OCI-LY3 (cell line): ENCODE measurements at regions not wholly inside any gene's neighbourhood (a gene's known extent, or its start where the extent isn't known, plus 50 kb on each side); places are given as distances from the start of the nearest gene placed in this dataset.

Source experiments
- H2AFZ ChIP-seq: fragments of 200-600, 300-600 bp; shearing (Covaris generic); 2 replicates; pipeline ENCODE4 v1.6.0; 2014; ENCODE audit warnings: antibody characterized with exemption, low read depth, low read length
- H3K27ac ChIP-seq: fragments of 200-600, 300-600 bp; sonication (generic); 2 replicates; pipeline ENCODE4 v1.5.1; 2014; ENCODE audit warnings: mild to moderate bottlenecking, low read length, moderate library complexity, mixed read lengths
- H3K27me3 ChIP-seq: fragments of 200-600, 300-600 bp; sonication (generic); 2 replicates; pipeline ENCODE4 v1.6.1; 2014; ENCODE audit warnings: low read depth, low read length, mixed read lengths
- H3K36me3 ChIP-seq: fragments of 200-600, 300-600 bp; sonication (generic); replicated peaks from 2 replicates; pipeline ENCODE3; 2014; ENCODE audit warnings: low read depth, low read length, mixed read lengths
- H3K4me1 ChIP-seq: fragments of 300-600, 200-600 bp; sonication (generic); 2 replicates; pipeline ENCODE4 v1.6.1; 2014; ENCODE audit warnings: low read length, mixed read lengths
- H3K4me2 ChIP-seq: fragments of 200-600, 300-600 bp; sonication (generic); 2 replicates; pipeline ENCODE4 v1.6.1; 2014; ENCODE audit warnings: low read length, mixed read lengths
- H3K4me3 ChIP-seq: fragments of 300-600, 200-600 bp; sonication (generic); 2 replicates; pipeline ENCODE4 v1.5.1; 2014; ENCODE audit warnings: antibody characterized with exemption, mild to moderate bottlenecking, low read length, moderate library complexity
- H3K79me2 ChIP-seq: fragments of 300-600, 200-600 bp; shearing (Covaris generic); 2 replicates; pipeline ENCODE4 v1.6.1; 2014; ENCODE audit warnings: mild to moderate bottlenecking, low read length, mixed read lengths
- H3K9ac ChIP-seq: fragments of 300-600, 200-600 bp; shearing (Covaris generic); 2 replicates; pipeline ENCODE4 v1.6.0; 2014; ENCODE audit warnings: mild to moderate bottlenecking, low read length, moderate library complexity
- H3K9me3 ChIP-seq: fragments of 200-600, 300-600 bp; shearing (Covaris generic); 2 replicates; pipeline ENCODE4 v1.6.1; 2014; ENCODE audit warnings: low read length, mixed read lengths; ENCODE audit not compliant: insufficient read depth
- H4K20me1 ChIP-seq: fragments of 200-600, 300-600 bp; sonication (generic); 2 replicates; pipeline ENCODE4 v1.6.1; 2016; ENCODE audit warnings: low read length, mixed read lengths; ENCODE audit not compliant: insufficient read depth
- EZH2phosphoT487 ChIP-seq: fragments of 200-600 bp; shearing (Covaris generic); IDR thresholded peaks from 2 replicates; pipeline ENCODE4 v1.6.1; 2018; ENCODE audit warnings: antibody characterized with exemption, mixed run types, low read depth
- TF ChIP-seq, protein P1 (sequence below): fragments of 200-600, 300-600 bp; sonication (generic); IDR thresholded peaks from 2 replicates; pipeline ENCODE4 v1.5.1; 2014; ENCODE audit warnings: antibody characterized with exemption, low read length, low read depth

DNA sequence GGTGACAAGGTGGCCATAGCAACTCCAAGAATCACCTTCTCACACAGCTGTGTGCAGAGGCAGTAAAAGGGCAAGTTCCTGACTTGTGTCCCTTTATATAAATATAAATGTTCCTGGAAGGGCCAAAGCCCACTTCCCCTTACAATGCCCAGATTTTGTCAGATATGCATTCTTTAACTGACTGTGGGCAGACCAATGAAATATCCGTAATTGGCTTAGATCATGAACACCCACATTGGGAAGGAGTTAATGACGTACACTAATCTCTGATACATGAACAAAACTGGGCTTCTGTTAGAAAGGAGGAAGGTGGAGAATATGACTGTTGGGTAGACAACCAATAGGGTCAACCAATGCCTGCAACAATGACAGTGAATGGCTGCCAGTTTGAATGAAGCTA is 397.2 kb upstream of the CLINT1 start:
- TF ChIP-seq, protein P1, sequence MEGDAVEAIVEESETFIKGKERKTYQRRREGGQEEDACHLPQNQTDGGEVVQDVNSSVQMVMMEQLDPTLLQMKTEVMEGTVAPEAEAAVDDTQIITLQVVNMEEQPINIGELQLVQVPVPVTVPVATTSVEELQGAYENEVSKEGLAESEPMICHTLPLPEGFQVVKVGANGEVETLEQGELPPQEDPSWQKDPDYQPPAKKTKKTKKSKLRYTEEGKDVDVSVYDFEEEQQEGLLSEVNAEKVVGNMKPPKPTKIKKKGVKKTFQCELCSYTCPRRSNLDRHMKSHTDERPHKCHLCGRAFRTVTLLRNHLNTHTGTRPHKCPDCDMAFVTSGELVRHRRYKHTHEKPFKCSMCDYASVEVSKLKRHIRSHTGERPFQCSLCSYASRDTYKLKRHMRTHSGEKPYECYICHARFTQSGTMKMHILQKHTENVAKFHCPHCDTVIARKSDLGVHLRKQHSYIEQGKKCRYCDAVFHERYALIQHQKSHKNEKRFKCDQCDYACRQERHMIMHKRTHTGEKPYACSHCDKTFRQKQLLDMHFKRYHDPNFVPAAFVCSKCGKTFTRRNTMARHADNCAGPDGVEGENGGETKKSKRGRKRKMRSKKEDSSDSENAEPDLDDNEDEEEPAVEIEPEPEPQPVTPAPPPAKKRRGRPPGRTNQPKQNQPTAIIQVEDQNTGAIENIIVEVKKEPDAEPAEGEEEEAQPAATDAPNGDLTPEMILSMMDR = no peak
- TF ChIP-seq EZH2phosphoT487 = no peak
- no peaks in the 10 kb centered on the region for H3K9me3 ChIP-seq
- no peak overlapping the region for H3K4me3 ChIP-seq
- no peak overlapping the region for H3K9ac ChIP-seq
- no peak overlapping the region for H2AFZ ChIP-seq
- H3K79me2 ChIP-seq = no peaks in the 10 kb centered on the region
- H4K20me1 ChIP-seq = no peaks in the 10 kb centered on the region
- no peaks in the 10 kb centered on the region for H3K27me3 ChIP-seq
- no peak overlapping the region for H3K27ac ChIP-seq
- H3K36me3 ChIP-seq = no peaks in the 10 kb centered on the region
- H3K4me2 ChIP-seq = peak overlapping the region; percentile 26
- peaks cover 16% of the 10 kb centered on the region for H3K4me1 ChIP-seq

DNA sequence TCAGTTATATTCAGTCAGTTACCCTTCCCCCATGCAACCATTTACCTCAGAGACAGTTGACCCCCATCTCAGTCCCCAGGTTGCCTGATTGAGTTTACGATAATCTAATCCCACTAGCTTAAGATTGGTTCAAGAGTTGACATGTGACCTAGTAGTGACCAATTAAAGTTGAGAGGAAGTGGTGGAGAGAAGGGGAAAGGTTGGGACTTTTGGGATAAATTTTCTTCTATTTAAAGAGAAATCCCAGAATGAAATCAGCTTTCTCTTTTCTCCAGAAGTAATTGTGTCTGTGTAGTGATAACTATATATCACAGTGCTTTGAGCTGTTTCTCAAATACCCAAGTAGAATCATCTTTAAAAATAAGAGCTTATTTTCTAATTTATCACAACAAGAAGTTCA is 396.7 kb upstream of the CLINT1 start:
- H3K4me1 ChIP-seq = peaks cover 16% of the 10 kb centered on the region
- H3K79me2 ChIP-seq = no peaks in the 10 kb centered on the region
- no peaks in the 10 kb centered on the region for H4K20me1 ChIP-seq
- H2AFZ ChIP-seq = no peak overlapping the region
- H3K4me3 ChIP-seq = peak overlapping the region; percentile 20; the same call in 1 of the 2 replicates
- H3K27me3 ChIP-seq = no peaks in the 10 kb centered on the region
- TF ChIP-seq EZH2phosphoT487 = no peak
- TF ChIP-seq, protein P1 = no peak
- H3K9ac ChIP-seq = no peak overlapping the region
- peak overlapping the region; percentile 26 for H3K4me2 ChIP-seq
- no peaks in the 10 kb centered on the region for H3K9me3 ChIP-seq
- H3K27ac ChIP-seq = no peak overlapping the region
- H3K36me3 ChIP-seq = no peaks in the 10 kb centered on the region

DNA sequence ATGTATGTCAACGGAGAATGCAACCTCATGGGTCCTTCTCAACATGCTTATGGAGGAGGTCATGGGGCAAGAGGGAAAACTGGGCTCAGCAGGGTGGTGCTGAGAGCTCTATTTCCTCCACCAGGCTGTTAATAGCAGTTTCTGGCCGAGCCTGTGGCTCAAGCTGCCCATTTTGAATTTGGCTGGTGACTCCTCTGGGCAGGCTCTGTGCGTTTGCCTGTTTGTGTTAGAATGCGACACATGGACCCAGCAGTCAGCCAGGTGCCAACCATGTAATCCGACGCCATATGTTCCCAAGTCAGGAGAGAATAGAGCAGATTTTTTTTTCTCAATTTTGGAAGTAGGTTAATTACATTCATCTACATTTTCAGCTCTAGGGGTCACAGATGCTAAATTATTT is 387.7 kb upstream of the CLINT1 start:
- Histone ChIP-seq H3K4me1 (no peaks in the 10 kb centered on the region), H3K4me3 (no peak overlapping the region), H3K27me3 (no peaks in the 10 kb centered on the region), H3K9me3 (no peaks in the 10 kb centered on the region), H2AFZ (no peak overlapping the region), H3K36me3 (no peaks in the 10 kb centered on the region), H3K79me2 (no peaks in the 10 kb centered on the region), H3K4me2 (no peak overlapping the region), H3K9ac (no peak overlapping the region), H3K27ac (no peak overlapping the region), H4K20me1 (no peaks in the 10 kb centered on the region)
- no peak for TF ChIP-seq EZH2phosphoT487
- TF ChIP-seq, protein P1 = no peak

DNA sequence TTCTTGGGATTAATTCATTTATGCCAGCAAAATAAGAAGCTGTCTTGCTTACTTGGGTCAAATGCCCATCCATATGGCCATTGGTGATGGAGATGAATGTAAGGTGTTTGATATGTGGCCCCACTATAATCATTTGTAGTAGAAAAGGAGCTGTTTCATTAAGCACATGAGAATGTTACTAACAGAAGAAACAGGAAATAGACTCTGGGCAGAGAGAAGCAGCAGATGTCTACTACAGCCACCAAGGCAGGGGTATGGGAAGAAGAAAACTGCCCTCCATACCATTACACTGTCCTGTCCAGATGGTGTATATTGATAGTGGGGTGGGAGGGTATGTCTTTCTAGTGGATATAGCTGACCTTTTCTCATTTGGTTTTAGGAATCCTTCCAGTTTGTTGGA is 386.6 kb upstream of the CLINT1 start:
- no peak overlapping the region for H3K27ac ChIP-seq
- H2AFZ ChIP-seq = no peak overlapping the region
- no peaks in the 10 kb centered on the region for H3K36me3 ChIP-seq
- H3K9ac ChIP-seq = no peak overlapping the region
- no peak overlapping the region for H3K4me3 ChIP-seq
- H3K79me2 ChIP-seq = no peaks in the 10 kb centered on the region
- H3K4me1 ChIP-seq = no peaks in the 10 kb centered on the region
- TF ChIP-seq, protein P1 = no peak
- H3K27me3 ChIP-seq = no peaks in the 10 kb centered on the region
- no peak overlapping the region for H3K4me2 ChIP-seq
- no peaks in the 10 kb centered on the region for H3K9me3 ChIP-seq
- H4K20me1 ChIP-seq = no peaks in the 10 kb centered on the region
